GM12873 (cell line): ENCODE measurements at regions not wholly inside any gene's neighbourhood (a gene's known extent, or its start where the extent isn't known, plus 50 kb on each side); places are given as distances from the start of the nearest gene placed in this dataset.

ENCODE experiments used
- CTCF ChIP-seq: IDR thresholded peaks from 2 replicates; pipeline ENCODE4 v1.5.1; 2012; ENCODE audit warnings: low read depth, mild to moderate bottlenecking, moderate library complexity, low read length, control low read depth; ENCODE audit not compliant: insufficient read depth; ENCODE audit errors: missing control alignments

- no peak for TF ChIP-seq CTCF
These were observed 132.1 kb downstream of the SAMD5 start for GRCh38 chr6:147640606-147641005.

GRCh38 chr6:147641511-147641910 lies 133.0 kb downstream of the SAMD5 start:
- TF ChIP-seq CTCF = no peak

DNA sequence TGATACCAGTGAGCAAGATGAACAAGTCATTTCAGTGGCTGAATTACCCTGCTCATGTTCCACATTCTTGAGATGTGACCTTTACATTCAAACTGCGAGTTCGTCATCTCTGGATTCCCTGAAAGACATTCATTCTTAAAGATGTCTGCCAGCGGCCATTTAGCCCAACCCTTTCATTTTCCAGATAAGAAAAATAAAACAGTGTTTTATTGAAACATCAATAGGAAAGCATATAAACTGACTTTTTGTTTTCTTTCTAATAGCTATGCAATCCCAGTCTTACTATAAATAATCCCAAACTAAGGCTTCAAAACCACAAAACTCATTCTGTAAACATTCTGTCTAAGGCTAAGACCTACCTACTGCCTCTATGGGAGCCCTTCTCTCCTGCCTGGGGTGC lies 134.0 kb downstream of the SAMD5 start:
- no peak for TF ChIP-seq CTCF

DNA sequence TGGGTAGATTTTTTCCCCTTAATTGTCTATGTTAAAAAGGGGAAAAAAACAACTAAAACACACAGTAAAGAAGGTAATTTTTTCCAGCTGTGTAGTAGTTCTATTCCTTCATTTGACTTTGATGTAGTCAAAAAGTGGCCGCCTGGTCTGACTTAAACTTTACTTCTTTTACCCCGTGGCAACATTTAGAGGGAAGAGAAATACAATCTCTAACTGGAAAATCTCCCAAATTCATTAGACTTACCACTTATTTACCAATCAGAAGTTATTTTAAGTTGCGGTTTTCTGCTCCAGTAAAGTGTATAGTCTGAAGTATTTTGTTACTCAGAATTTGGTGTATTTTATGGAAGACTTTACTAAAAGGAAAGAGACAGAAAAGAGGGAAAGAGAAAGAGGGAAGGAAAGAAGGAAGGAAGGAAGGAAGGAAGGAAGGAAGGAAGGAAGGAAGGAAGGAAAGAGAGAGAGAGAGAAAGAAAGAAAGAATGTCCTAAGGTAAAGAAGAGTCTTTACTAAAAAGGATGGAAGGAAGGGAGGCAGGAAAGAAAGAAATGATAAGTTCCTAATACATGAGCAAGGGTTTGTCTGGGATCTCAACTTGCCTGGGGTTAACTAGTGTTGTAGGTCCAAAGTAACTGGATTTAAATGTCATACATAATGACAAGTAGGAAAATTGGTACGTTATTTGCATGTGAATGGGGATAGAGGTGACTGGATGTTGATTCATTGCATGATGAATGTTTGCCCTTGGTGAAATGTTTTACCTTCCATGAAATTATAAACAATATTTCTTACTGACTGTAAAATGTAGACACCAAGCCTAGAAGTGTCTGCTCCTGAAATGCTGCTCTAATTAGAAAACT lies 135.1 kb downstream of the SAMD5 start:
- no peak for TF ChIP-seq CTCF

- TF ChIP-seq CTCF = no peak
These were observed 140.4 kb downstream of the SAMD5 start for GRCh38 chr6:147648916-147649315.

GRCh38 chr6:147651249-147652063 lies 143.0 kb downstream of the SAMD5 start:
- no peak for TF ChIP-seq CTCF

DNA sequence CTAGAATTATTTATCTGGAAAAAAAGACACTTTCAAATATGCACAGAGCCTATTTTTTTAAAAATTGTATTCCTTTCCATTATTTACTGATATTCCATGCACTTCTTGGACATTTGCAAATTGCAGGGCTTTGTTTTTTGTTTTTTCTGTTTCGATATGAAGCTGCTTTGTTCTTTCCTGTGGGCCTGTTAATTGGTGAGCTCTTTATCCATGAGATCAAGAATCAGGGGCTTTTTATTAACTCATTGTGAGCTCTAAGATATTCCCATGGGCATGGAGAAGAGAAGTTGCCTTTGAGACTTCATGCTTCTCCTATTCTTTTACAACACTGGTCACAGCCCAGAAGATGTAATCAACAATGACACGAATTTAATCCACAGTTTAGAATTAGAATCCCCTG lies 145.1 kb downstream of the SAMD5 start:
- no peak for TF ChIP-seq CTCF
